OCI-LY1 (cell line): ENCODE measurements at regions not wholly inside any gene's neighbourhood (a gene's known extent, or its start where the extent isn't known, plus 50 kb on each side); places are given as distances from the start of the nearest gene placed in this dataset.

ENCODE experiments used
- H2AFZ ChIP-seq: fragments of 200-600 bp; sonication (generic), shearing (Covaris generic); 2 replicates; pipeline ENCODE4 v1.6.0; 2014; ENCODE audit warnings: antibody characterized with exemption, mild to moderate bottlenecking, low read length
- H3F3A ChIP-seq: fragments of 200-600 bp; sonication (generic), shearing (Covaris generic); 2 replicates; pipeline ENCODE4 v1.6.0; 2014; ENCODE audit warnings: mild to moderate bottlenecking, antibody characterized with exemption, low read length, moderate library complexity; ENCODE audit not compliant: insufficient read depth
- H3K27ac ChIP-seq: fragments of 200-600 bp; sonication (generic); 2 replicates; pipeline ENCODE4 v1.5.1; 2014; ENCODE audit warnings: low read length, mixed run types, mild to moderate bottlenecking, low read depth; ENCODE audit not compliant: poor library complexity, severe bottlenecking
- H3K27me3 ChIP-seq: fragments of 200-600 bp; sonication (generic); 2 replicates; pipeline ENCODE4 v1.6.0; 2014; ENCODE audit warnings: antibody characterized with exemption, mild to moderate bottlenecking, low read length, moderate library complexity; ENCODE audit not compliant: insufficient read depth
- H3K36me3 ChIP-seq: fragments of 200-600 bp; sonication (generic); 2 replicates; pipeline ENCODE4 v1.6.1; 2014; ENCODE audit warnings: mild to moderate bottlenecking, antibody characterized with exemption, low read length, moderate library complexity, mixed read lengths; ENCODE audit not compliant: insufficient read depth
- H3K4me1 ChIP-seq: fragments of 200-600 bp; sonication (generic); 2 replicates; pipeline ENCODE4 v1.5.1; 2014; ENCODE audit warnings: mild to moderate bottlenecking, low read length, moderate library complexity; ENCODE audit not compliant: insufficient read depth, severe bottlenecking
- H3K4me2 ChIP-seq: fragments of 200-600 bp; sonication (generic), shearing (Covaris generic); 2 replicates; pipeline ENCODE4 v1.6.1; 2014; ENCODE audit warnings: low read length
- H3K4me3 ChIP-seq: fragments of 200-600 bp; sonication (generic); 2 replicates; pipeline ENCODE4 v1.5.1; 2014; ENCODE audit warnings: low read length, low read depth, mild to moderate bottlenecking, mixed read lengths; ENCODE audit not compliant: poor library complexity, severe bottlenecking
- H3K79me2 ChIP-seq: fragments of 200-600 bp; shearing (Covaris generic); 2 replicates; pipeline ENCODE4 v1.6.1; 2016; ENCODE audit warnings: mixed run types, low read length, mixed read lengths; ENCODE audit not compliant: insufficient read depth
- H3K9ac ChIP-seq: fragments of 200-600 bp; sonication (generic), shearing (Covaris generic); 2 replicates; pipeline ENCODE4 v1.6.1; 2014; ENCODE audit warnings: mild to moderate bottlenecking, low read length, mixed read lengths
- H3K9me2 ChIP-seq: fragments of 200-600 bp; sonication (generic), shearing (Covaris generic); 2 replicates; pipeline ENCODE4 v1.6.1; 2014; ENCODE audit warnings: low read depth, mild to moderate bottlenecking, low read length, mixed read lengths
- H3K9me3 ChIP-seq: fragments of 200-600 bp; shearing (Covaris generic); 2 replicates; pipeline ENCODE4 v1.6.1; 2014; ENCODE audit warnings: low read length, mixed read lengths
- H4K20me1 ChIP-seq: fragments of 200-600 bp; sonication (generic), shearing (Covaris generic); 2 replicates; pipeline ENCODE4 v1.6.0; 2016; ENCODE audit warnings: mild to moderate bottlenecking, low read length; ENCODE audit not compliant: insufficient read depth
- CTCF ChIP-seq: fragments of 200-600 bp; sonication (generic), shearing (Covaris generic); IDR thresholded peaks from 2 replicates; pipeline ENCODE4 v1.5.1; 2017; ENCODE audit warnings: mild to moderate bottlenecking, antibody characterized with exemption, low read length, moderate library complexity, mixed read lengths
- EZH2 ChIP-seq: fragments of 200-600 bp; sonication (generic), shearing (Covaris generic); IDR thresholded peaks from 2 replicates; pipeline ENCODE4 v1.8.0; 2017; ENCODE audit warnings: borderline replicate concordance, mixed run types, mild to moderate bottlenecking, antibody characterized with exemption, low read length, moderate library complexity, mixed read lengths

DNA sequence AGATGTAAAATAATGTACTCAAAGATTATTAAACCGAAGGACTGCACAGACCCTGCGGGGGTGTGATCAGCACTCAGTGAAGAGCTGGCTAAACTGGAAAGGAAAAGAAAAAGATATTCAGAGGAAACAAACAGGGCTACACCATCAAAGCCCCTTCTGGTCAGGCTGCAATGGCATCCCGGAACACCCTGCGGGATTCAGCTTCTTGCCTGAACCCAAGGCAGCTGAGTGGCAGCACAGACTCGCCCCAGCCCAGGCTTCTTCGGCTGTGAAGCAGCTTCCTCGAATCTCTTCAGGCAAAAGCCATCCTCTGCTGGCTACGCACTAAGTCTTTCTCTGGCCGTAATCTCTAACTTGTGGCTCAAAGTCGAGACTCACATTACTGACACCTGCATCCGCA lies 220.9 kb downstream of the TEX29 start:
- no peaks in the 10 kb centered on the region for H3F3A ChIP-seq
- TF ChIP-seq CTCF, result no peak
- no peak overlapping the region for H3K9ac ChIP-seq
- no peak overlapping the region for H3K4me3 ChIP-seq
- H3K79me2 ChIP-seq, result no peaks in the 10 kb centered on the region
- no peaks in the 10 kb centered on the region for H3K4me1 ChIP-seq
- H3K9me3 ChIP-seq, result no peaks in the 10 kb centered on the region
- H2AFZ ChIP-seq, result no peak overlapping the region
- H3K9me2 ChIP-seq, result no peaks in the 10 kb centered on the region
- no peaks in the 10 kb centered on the region for H3K27me3 ChIP-seq
- H3K4me2 ChIP-seq, result no peak overlapping the region
- no peaks in the 10 kb centered on the region for H3K36me3 ChIP-seq
- no peaks in the 10 kb centered on the region for H4K20me1 ChIP-seq
- H3K27ac ChIP-seq, result no peak overlapping the region

DNA sequence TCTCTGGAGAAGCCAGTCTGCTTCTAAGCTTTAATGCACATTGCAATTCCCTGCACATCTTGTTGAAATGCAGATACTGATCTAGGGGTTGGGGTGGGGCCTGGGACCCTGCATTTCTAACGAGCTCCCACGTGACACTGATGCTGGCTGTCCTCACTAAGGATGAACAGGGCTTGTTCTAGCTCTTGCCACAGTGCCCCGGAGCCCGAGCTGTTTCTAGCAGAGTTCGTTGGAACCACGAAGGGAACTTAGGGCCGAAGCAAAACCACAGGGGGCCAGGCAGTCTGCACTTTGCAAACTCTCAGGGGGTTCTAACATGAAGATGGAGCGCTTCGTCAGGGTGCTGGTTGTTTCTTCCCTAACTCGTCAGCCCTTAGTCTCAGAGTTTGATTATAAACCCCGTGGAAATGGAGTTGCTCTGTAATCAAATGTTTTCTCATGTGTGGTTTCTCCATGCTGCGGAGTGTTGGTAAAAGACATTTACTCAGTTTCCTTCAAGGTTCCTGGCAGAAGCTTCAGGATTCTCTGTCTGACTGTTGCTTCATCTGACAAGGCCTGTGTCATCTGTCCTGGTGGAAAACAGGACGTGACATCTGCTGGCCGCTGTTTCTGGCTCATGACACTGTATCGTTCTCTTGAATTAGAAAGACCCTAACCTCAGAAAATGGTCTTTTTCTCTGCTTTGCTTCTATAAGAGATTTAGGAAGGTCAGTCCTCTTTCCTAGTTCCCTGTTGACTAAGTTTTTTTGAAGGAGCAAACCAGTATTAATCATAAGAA lies 221.5 kb downstream of the TEX29 start:
- H3K9me2 ChIP-seq, result no peaks in the 10 kb centered on the region
- no peaks in the 10 kb centered on the region for H3F3A ChIP-seq
- H3K4me1 ChIP-seq, result no peaks in the 10 kb centered on the region
- H3K4me3 ChIP-seq, result no peak overlapping the region
- H3K36me3 ChIP-seq, result no peaks in the 10 kb centered on the region
- no peaks in the 10 kb centered on the region for H3K79me2 ChIP-seq
- no peak overlapping the region for H3K4me2 ChIP-seq
- H3K27ac ChIP-seq, result no peak overlapping the region
- TF ChIP-seq EZH2 (no peak), CTCF (no peak)
- no peaks in the 10 kb centered on the region for H4K20me1 ChIP-seq
- H3K27me3 ChIP-seq, result no peaks in the 10 kb centered on the region
- no peak overlapping the region for H2AFZ ChIP-seq
- no peaks in the 10 kb centered on the region for H3K9me3 ChIP-seq
- no peak overlapping the region for H3K9ac ChIP-seq

DNA sequence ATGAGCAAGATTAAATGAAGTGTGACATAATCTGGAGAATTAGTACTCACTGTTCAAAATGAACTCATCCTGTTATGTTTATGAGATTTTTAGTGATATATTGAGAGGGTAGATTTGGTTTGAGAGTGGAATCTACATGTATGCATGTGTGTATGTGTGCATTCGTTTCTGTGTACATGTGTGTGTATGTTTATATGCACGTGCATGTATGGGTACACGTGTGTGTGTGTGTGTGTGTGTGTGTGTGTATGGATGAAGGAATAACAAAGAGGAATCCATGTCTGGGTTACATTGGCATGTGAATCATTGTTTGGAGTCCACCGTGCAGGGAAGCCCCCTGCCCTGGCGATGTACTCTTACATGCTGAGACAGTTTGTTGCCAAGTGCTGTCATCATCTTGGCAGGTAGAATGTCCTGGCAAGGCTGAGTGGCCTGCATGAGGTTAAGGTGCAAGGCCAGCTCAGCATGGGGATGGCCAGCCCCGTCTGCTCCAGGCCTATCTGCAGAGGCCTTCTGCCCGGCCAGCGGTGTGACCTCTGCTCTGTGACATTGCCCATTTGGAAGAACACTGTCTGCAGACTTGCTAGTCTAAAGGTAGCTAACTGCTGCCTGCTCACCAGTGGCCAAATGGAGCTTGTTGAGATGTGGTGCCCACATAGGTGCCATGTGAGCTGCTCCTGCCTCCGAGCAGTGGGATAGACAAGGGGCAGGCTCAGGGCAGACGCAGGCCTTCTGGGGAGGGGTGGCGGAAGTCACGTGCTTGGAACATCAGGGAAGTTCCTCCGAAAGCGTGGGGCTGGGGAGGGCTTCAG lies 222.3 kb downstream of the TEX29 start:
- Histone ChIP-seq H3K9me3 (no peaks in the 10 kb centered on the region), H3K9ac (no peak overlapping the region), H3K4me2 (no peak overlapping the region)

More for the DNA sequence above, 222.3 kb downstream of the TEX29 start:
- Histone ChIP-seq H3K9me2 (no peaks in the 10 kb centered on the region), H4K20me1 (no peaks in the 10 kb centered on the region), H3K27ac (no peak overlapping the region), H3F3A (no peaks in the 10 kb centered on the region), H3K36me3 (no peaks in the 10 kb centered on the region), H3K27me3 (no peaks in the 10 kb centered on the region), H3K4me1 (no peaks in the 10 kb centered on the region), H3K79me2 (no peaks in the 10 kb centered on the region), H3K4me3 (no peak overlapping the region), H2AFZ (no peak overlapping the region)
- no peak for TF ChIP-seq CTCF
- no peak for TF ChIP-seq EZH2
